ENCODE measurements at regions not wholly inside any gene's neighbourhood (a gene's known extent, or its start where the extent isn't known, plus 50 kb on each side); places are given as distances from the start of the nearest gene placed in this dataset.
"Not testable (repeated sequence)": the region's sequence is repeated elsewhere in the genome, so short reads cannot be mapped to it uniquely, and the experiment has no call there.

GRCh38 chr5:39780347-39780746 lies 355.6 kb upstream of the DAB2 start:
- DNase-seq, result no peak

DNA sequence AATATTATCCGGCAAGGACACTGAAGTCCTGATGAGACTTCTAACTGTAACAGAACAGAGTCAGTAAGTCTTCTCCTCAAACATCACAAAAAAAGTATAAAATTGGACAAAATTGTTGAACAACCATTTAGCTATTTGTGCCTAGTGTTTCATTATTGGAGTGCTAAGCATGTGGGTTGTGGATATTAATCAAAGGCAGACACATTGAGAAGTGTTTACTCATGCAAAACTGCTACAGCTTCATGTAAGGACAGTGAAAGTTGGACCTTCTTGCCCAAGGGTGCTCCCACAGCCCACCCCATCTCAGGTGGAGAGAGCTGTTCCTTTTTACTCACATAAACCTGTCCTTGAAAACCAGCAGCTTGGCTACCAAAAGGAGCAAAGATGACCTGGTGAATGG lies 355.1 kb upstream of the DAB2 start:
- no peak for DNase-seq

DNA sequence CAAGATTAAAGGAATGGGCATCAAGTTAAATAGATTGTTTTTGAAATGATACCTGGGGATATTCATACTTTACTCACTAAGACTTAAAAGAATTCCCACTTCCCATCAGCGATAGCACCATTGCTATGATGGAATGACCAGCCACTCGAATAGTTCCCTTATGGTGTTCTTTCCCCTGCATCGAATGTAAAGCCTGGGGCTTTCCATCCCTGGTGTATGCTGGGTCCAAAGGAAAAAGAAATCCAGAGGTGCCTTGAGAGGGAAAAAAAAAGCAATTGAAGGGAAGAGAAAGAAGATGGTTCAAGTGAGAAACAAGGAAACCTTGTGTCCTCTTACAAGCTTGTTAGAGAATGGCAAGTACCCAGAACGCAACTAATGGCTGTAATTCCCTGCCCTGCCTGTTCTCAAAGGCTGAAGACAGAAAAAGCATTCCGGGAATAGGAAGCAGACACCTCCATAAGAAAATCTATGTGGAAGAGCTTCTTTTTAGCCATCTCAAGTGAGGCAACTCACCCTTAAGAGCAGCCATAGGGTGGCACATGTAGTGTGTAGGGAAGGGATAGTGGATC lies 351.1 kb upstream of the DAB2 start:
- DNase-seq, result no peak

DNA sequence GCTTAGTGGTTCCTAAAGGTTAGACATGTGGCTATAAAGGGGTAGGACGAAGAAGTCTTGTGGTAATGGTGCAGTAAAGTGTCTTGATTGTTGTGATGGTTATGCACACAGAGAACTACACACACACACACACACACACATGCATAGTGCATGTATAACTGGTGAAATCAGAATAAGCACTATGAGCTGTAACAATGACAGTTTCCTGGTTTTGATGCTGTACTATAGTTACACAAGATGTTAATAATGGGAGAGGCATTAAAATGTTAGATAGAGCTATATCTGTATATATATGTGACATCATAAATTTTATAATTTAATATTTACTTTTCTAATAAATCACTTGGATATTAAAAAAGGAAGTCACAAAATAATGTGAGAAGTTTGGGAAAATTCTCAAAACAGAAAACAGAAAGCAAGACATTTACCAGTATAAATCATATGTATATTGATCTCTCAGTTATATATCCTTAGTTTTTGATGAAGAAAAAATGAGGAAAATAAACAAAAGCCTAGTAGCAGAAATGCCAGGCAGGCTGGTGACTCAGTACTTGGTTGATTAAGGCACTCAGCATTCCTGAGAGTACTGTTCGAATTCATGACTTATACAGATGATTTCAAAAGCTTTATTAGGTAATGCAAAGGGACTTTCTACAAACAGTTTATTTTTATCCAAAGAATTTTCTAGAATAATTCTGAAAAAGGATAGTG lies 350.5 kb upstream of the DAB2 start:
- DNase-seq, result no peak

GRCh38 chr5:39774605-39775004 lies 349.8 kb upstream of the DAB2 start:
- no peak for DNase-seq

DNA sequence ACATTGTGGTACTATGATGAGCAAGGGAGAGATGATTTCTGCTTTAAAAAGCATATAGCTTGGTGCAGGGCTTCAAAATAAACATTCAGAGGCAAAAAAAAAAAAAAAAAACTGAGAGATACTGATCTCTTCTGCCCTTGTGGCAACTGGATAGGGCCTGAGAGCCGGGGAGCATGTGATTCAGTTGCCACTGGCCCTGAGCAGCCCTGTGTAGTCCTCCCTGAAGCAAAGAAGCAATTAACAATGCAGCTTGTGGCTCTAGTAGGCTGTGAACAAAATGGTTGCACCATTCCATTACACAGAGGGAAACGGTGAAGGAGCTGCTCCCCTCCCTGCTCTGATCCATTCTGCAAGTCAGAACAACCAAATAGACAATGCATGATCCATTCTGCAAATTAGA lies 347.5 kb upstream of the DAB2 start:
- DNase-seq, result no peak

DNA sequence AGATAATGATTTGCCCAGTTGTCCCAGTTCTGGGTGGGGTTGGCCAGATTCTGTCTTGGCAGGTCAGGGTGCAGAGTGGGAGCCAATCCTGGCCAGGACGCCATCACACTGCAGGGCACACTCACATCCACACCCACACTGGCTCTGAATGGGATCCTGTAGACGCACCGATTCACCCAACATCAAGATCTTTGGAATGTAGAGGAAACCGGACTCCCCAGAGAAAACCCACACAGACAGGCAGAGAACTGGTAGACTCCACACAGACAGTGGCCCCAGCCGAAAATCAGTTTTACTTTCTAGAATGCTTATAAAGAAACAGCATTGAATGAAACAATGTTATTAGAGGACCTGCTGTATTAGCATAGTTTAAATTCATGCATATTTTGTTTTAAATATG lies 343.1 kb upstream of the DAB2 start:
- no peak for DNase-seq

DNA sequence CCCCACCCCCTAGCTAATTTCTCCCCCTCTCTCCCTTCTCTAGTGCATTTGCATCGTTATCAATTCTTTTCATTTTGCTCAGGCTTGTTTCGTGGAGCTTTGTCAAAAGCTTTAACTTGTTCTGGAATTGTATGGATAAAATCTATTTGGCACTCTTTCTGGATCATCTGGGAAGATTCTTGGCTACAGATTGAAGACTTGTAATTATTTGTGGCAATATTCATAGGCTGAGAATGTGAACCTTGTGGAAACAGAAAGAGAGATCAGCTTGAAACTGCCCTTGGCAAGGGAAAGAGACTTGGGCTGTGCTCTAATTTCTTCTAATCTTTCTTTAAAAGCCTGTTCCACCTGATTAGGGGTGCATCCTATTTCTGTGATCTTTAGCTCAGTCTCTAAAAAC lies 340.6 kb upstream of the DAB2 start:
- no peak for DNase-seq

- DNase-seq, result no peak
Measured at GRCh38 chr5:39762761-39763160, 338.0 kb upstream of the DAB2 start.

DNA sequence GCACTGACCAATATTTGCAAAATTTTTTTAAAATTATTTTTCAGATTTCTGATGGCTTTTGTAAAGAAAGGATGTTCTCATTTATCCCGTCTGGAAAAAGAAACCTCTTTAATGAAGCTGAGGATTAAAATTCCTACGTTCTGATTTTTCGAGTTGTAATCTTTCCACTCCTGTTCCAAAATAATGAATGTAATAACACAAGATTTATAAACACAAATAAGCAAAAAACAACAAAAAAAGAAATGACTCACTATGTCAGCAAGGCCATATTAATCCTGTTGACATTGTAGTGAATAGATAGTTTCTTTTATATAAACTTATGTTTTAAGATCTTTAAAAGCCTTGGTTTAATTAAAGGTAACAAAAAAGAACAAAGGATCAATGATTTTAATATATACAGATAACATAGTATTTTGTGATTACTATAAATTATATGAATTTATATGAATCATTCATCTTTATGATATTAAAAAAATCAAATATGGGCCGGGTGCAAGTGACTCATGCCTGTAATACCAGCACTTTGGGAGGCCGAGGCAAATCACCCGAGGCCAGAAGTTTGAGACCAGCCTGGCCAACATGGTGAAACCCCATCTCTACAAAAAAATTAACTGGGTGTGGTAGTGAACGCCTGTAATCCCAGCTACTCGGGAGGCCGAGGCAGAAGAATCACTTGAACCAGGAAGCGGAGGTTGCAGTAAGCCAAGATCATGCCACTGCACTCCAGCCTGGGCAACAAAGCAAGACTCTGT lies 336.6 kb upstream of the DAB2 start:
- no peak for DNase-seq

- DNase-seq, result no peak
Measured at GRCh38 chr5:39760385-39761198, 335.8 kb upstream of the DAB2 start.

DNA sequence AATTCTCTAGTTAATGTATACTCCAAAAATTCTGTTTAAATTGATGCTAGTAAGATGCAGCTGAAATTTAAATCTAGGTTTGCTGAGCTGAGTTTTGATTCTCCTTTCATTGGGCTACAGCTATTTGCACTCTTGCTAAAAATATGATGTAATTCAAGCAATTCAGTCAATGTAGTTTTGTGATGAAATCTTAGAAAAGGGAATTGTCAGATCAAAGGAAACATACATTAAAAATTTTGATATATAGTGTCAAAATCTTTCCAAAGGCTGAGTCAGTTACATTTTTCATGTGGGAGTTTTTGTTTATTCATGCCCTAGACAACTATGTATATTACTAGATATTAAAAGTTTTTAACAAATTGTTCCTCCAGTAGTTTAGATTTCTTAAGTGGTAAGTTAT lies 334.9 kb upstream of the DAB2 start:
- no peak for DNase-seq

GRCh38 chr5:39758426-39758825 lies 333.6 kb upstream of the DAB2 start:
- DNase-seq, result no peak

DNA sequence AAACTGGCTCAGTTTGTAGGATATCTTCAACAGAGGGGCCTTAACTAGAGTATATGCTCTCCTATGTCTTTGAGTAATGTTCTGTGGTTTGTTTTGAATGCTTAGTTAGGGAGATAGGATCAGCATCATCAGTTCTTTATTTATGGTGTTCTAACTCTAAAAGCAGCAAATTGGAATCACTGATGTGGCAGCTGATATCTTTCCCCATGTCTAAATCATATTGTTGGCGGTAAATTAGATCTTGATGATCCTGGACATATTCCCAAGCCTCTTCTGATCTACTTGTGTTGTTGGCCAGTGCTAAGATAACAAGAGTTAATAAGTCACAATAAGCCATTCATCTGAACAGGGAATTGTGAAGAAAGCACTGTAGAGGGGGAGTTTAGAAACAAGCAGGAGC lies 332.4 kb upstream of the DAB2 start:
- DNase-seq, result no peak

- no peak for DNase-seq
Measured at GRCh38 chr5:39755986-39756385, 331.2 kb upstream of the DAB2 start.

DNA sequence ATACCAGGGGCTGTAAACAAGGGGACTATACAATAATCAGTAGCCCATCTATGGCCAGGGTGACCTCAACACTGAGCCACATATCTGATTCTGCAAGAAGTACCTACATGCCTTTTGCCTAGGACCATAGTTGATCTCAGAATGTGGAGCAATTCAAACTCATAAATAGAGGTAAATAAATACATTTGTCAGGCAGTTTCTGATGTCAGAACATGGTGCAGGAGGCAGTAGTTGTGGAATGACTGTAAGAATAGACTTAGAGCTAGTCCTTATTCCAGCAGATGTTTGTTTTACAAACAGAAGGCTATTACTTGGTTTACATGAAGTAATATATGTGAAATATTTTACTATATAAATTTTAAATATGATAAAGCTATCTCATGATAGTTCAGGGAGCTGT lies 330.7 kb upstream of the DAB2 start:
- DNase-seq, result no peak

DNA sequence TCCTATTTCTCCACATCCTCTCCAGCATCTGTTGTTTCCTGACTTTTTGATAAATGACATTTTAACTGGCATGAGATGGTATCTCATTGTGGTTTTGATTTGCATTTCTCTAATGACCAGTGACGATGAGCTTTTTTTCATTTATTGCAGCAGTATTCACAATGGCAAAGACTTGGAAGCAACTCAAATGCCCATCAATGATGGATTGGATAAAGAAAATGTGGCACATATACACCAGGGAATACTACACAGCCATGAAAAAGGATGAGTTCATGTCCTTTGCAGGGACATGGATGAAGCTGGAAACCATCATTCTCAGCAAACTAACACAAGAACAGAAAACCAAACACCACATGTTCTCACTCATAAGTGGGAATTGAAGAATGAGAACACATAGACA lies 329.0 kb upstream of the DAB2 start:
- not testable (repeated sequence) for DNase-seq

DNA sequence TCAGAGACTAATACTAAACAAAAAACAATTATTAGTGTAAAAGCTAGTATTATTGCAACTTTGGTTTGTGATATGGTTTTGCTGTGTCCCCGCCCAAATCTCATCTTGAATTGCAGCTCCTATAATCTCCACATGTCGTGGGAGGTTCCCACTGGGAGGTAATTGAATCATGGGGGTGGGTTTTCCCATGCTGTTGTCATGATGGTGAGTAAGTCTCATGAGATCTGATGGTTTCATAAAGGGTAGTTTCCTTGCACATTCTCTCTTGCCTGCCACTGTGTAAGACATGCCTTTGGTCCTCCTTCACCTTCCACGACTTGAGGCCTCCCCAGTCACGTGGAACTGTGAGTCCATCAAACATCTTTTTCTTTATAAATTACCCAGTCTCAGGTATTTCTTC lies 325.9 kb upstream of the DAB2 start:
- no peak for DNase-seq

GRCh38 chr5:39742916-39743315 lies 318.1 kb upstream of the DAB2 start:
- peak; percentile 0 for DNase-seq

DNA sequence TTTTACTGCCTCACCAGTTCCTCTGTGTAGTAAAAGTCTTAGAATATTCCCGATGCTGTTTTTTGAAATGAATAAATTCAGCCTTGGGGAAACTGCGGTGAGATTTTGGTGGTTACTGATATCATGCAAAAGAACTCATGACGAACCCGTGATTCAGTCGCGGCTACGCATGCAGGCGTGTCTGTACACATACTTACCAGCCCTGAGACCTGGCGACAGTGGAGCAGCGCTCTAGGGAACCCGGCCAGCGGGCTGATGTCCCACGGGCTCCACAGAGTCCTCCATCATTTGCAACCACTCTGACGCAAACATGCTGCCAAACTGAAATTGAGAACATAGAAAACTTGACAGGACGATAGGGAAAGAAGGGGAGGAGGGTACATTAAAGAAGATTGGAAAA lies 315.6 kb upstream of the DAB2 start:
- no peak for DNase-seq

GRCh38 chr5:39732166-39732565 lies 307.4 kb upstream of the DAB2 start:
- no peak for DNase-seq

- DNase-seq, result no peak
Measured at GRCh38 chr5:39730699-39731098, 305.9 kb upstream of the DAB2 start.

- no peak for DNase-seq
Measured at GRCh38 chr5:39730006-39730405, 305.2 kb upstream of the DAB2 start.

- DNase-seq, result no peak
Measured at GRCh38 chr5:39726467-39726866, 301.7 kb upstream of the DAB2 start.

Measured in midbrain (tissue), 1 donor.